Adrenal gland (tissue), 9 donors: ENCODE measurements at regions not wholly inside any gene's neighbourhood (a gene's known extent, or its start where the extent isn't known, plus 50 kb on each side); places are given as distances from the start of the nearest gene placed in this dataset.
"Not testable (repeated sequence)": the region's sequence is repeated elsewhere in the genome, so short reads cannot be mapped to it uniquely, and the experiment has no call there.

Experiments used
- DNase-seq, 7 donors: peaks; one replicate each; pipeline ENCODE4 v3.0.0-alpha.2; 2019 to 2020
- H3K27ac ChIP-seq, 5 donors: fragments of 200-600 bp; sonication (generic) in 4 of 5; 1 replicate in 3 of 5; 2 replicates in 2 of 5; pipeline versions ENCODE4 v1.5.1 to v1.8.0; 2016 to 2020; ENCODE audit warnings: mild to moderate bottlenecking in 1 of 5
- H3K27me3 ChIP-seq: fragments of 200-600 bp; 2 replicates; pipeline ENCODE4 v1.8.0; 2021
- H3K36me3 ChIP-seq, 2 donors: fragments of 200-600 bp; replicated peaks in 1 of 2; 1 replicate in 1 of 2; 2 replicates in 1 of 2; pipeline versions ENCODE4 v1.5.1 to v1.8.0; 2018 to 2022
- H3K4me1 ChIP-seq, 2 donors: fragments of 200-600 bp; replicated peaks in 1 of 2; 1 replicate in 1 of 2; 2 replicates in 1 of 2; pipeline versions ENCODE4 v1.5.1 to v1.8.0; 2018 to 2021
- H3K4me3 ChIP-seq, 4 donors: fragments of 200-600 bp; sonication (generic) in 3 of 4; one replicate each; pipeline ENCODE4 v1.5.1; 2016 to 2018
- H3K9me3 ChIP-seq, 3 donors: fragments of 200-600 bp; sonication (generic) in 1 of 3; replicated peaks in 1 of 3; 1 replicate in 2 of 3; 2 replicates in 1 of 3; pipeline versions ENCODE4 v1.5.1 to v1.8.0; 2016 to 2021
- CTCF ChIP-seq, 6 experiments: fragments of 450-650 bp in 4 of 6; fragments of 200-600 bp in 2 of 6; sonication (generic) in 1 of 6; IDR thresholded peaks; 1 replicate in 5 of 6; 2 replicates in 1 of 6; pipeline versions ENCODE4 v1.5.1 to v1.8.0; 2016 to 2021; ENCODE audit warnings: antibody characterized with exemption in 6 of 6, mild to moderate bottlenecking in 2 of 6, moderate library complexity in 1 of 6
- POLR2A ChIP-seq, 2 donors: fragments of 450-650 bp; IDR thresholded peaks; one replicate each; pipeline ENCODE4 v1.6.1; 2017; ENCODE audit warnings: antibody characterized with exemption in 2 of 2, mild to moderate bottlenecking in 2 of 2, moderate library complexity in 1 of 2
- WGBS, 4 donors: extraction: QIAGEN DNeasy Blood & Tissue Kit in 2 of 4; methylation state at CpG; one replicate each; pipeline versions ENCODE4 v1.1.5 to v1.1.7; 2013 to 2017; 5-methylcytosine and 5-hydroxymethylcytosine counted together
- intact Hi-C, 2 donors: fragments of 100-400 bp; cut with DNase I; formaldehyde crosslinking; loops; one replicate each; pipeline versions ENCODE4 v1.14.1 to v1.15.0; 2022 to 2023
- donor health status: healthy with polysubstance abuse.
- donor health status: Bipolar disorder and iron deficiency.
- donor health status: DM: yes; HTN: yes; CAD: no.
- donor health status: DM: no; HTN: no; CAD: no.
- donor health status: DM: no; HTN: no; CAD: no.

- Histone ChIP-seq H3K27me3 (no peaks in the 10 kb centered on the region), H3K4me3 (no peak overlapping the region), H3K27ac (no peak overlapping the region), H3K9me3 (no peaks in the 10 kb centered on the region), H3K4me1 (no peaks in the 10 kb centered on the region), H3K36me3 (no peaks in the 10 kb centered on the region)
- TF ChIP-seq CTCF (IDR thresholded peaks at IDR 0.05) (no peak), POLR2A (IDR thresholded peaks at IDR 0.05) (no peak)
- 63 to 100% (median 67%) methylated on average over 1 to 2 of the region's 2 CpGs for WGBS, 4 donors
- no peak for DNase-seq
- intact Hi-C loops = loop anchor here in 1 of 2 donors (10.0 kb wide), 1 partner anchor 59 kb away; no protein-coding TSS in a partner anchor
These were observed 214.7 kb upstream of the PLPPR1 start for GRCh38 chr9:100813871-100814270.

- intact Hi-C loops = loop anchor here in 1 of 2 donors (10.0 kb wide), 1 partner anchor 65 kb away; no protein-coding TSS in a partner anchor
- 68 to 90% (median 79%) methylated on average over 2 of the region's 2 CpGs for WGBS, 4 donors
- Histone ChIP-seq H3K27me3 (no peaks in the 10 kb centered on the region), H3K4me1 (no peaks in the 10 kb centered on the region), H3K36me3 (no peaks in the 10 kb centered on the region), H3K4me3 (no peak overlapping the region), H3K9me3 (no peaks in the 10 kb centered on the region), H3K27ac (no peak overlapping the region)
- no peak for TF ChIP-seq CTCF (IDR thresholded peaks at IDR 0.05)
- no peak for DNase-seq
These were observed 208.5 kb upstream of the PLPPR1 start for GRCh38 chr9:100819980-100820379.

GRCh38 chr9:100833035-100833434 lies 195.5 kb upstream of the PLPPR1 start:
- H3K4me3 ChIP-seq, H3K36me3 ChIP-seq, H3K9me3 ChIP-seq, H3K27me3 ChIP-seq, intact Hi-C loops, H3K27ac ChIP-seq, H3K4me1 ChIP-seq, DNase-seq: not testable (repeated sequence)
- 82 to 91% (median 83%) methylated on average over 8 of the region's 8 CpGs for WGBS, 4 donors

GRCh38 chr9:100838857-100839256 lies 189.7 kb upstream of the PLPPR1 start:
- Histone ChIP-seq H3K4me1 (no peaks in the 10 kb centered on the region), H3K4me3 (no peak overlapping the region), H3K36me3 (no peaks in the 10 kb centered on the region), H3K27ac (no peak overlapping the region), H3K9me3 (no peaks in the 10 kb centered on the region), H3K27me3 (no peaks in the 10 kb centered on the region)
- intact Hi-C loops = no loop called here
- no peak for TF ChIP-seq CTCF (IDR thresholded peaks at IDR 0.05)
- no peak for TF ChIP-seq POLR2A (IDR thresholded peaks at IDR 0.05)
- WGBS, 4 donors = 45 to 56% (median 48%) methylated on average over 2 of the region's 2 CpGs
- no peak for DNase-seq

- H3K4me3 ChIP-seq = no peak overlapping the region
- no peaks in the 10 kb centered on the region for H3K4me1 ChIP-seq
- H3K27ac ChIP-seq = no peak overlapping the region
- no peaks in the 10 kb centered on the region for H3K36me3 ChIP-seq
- no peak for DNase-seq
- TF ChIP-seq POLR2A (IDR thresholded peaks at IDR 0.05) (no peak), CTCF (IDR thresholded peaks at IDR 0.05) (no peak)
- H3K9me3 ChIP-seq = no peaks in the 10 kb centered on the region
- H3K27me3 ChIP-seq = no peaks in the 10 kb centered on the region
- intact Hi-C loops = no loop called here
These were observed 179.8 kb upstream of the PLPPR1 start for GRCh38 chr9:100848726-100849125.
